COLO668 (cell line): ENCODE measurements at regions not wholly inside any gene's neighbourhood (a gene's known extent, or its start where the extent isn't known, plus 50 kb on each side); places are given as distances from the start of the nearest gene placed in this dataset.
"Not testable (repeated sequence)": the region's sequence is repeated elsewhere in the genome, so short reads cannot be mapped to it uniquely, and the experiment has no call there.

Experiments used
- DNase-seq: peaks from one replicate; lab custom pipeline; 2025; ENCODE audit not compliant: unreplicated experiment; lab: John Stamatoyannopoulos, UW

DNA sequence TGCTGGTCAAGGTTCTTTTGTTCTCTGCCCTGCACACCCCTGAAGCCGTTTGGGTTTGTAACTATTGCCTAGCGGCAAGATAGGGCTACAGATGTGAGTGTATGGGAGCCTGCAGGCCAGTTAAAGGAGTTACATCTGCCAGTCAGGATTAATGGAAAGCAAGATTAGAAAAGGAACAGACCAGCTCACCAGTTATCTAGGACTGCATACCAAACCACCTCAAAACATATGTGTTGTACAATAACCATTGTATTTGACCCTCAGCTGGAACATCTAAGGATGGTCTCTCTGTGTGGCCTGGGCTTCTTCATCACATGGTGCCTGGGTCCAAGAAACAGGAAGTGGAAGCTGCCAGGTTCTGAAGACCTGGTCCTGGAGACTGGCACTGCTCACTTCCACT, 52.5 kb upstream of the FBXO28 start:
- no peak for DNase-seq

- no peak for DNase-seq
These were observed 53.9 kb upstream of the FBXO28 start for GRCh38 chr1:224059897-224060427.

DNA sequence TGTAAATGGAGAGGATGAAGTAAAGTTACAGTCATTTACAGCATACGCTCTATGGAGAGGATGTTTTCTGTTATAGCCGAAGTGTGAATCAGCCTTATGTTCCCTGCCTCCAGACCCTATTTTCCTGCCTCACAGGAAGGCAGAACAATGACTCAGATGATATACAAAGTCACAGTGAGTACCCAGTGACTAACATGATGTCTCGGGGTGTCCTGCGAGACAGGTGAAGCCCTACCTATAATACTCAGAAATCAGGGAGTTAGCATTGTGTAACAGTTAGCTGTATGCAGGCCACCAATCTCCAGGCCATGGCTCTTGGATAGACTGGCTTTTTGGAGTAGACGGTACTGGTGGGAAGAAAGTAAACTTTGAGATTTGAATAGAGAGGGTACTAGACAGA, 55.6 kb upstream of the FBXO28 start:
- no peak for DNase-seq

- DNase-seq: no peak
These were observed 56.3 kb upstream of the FBXO28 start for GRCh38 chr1:224057461-224058199.

DNA sequence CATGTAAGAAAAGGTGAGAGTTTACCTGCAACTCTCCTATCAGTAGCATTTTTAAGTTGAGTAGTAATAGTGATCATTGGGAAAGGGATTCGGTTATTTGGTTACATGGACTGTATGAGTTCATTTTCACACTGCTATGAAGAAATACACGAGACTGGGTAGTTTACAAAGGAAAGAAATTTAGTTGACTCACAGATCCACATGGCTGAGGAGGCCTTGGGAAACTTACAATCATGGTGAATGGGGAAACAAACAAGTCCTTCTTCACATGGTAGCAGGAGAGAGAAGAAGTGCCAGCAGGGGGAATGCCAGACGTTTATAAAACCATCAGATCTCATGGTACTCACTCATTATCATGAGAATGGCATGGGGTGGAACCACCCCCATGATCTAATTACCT, 59.3 kb upstream of the FBXO28 start:
- DNase-seq: no peak

DNA sequence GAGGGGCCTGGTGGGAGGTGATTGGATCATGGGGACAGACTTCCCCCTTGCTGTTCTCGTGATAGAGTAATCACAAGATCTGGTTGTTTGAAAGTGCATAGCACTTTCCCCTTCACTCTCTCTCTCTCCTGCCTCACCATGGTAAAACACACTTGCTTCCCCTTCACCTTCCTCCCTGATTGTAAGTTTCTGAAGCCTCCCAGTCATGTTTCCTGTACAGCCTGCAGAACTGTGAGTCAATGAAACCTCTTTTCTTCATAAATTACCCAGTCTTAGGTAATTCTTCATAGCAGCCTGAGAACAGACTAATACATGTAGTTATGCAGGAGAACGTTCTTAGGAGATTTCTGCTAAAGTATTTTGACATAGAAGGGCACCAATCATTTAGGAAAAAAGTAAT, 59.9 kb upstream of the FBXO28 start:
- DNase-seq: no peak

GRCh38 chr1:224053456-224053855, 60.5 kb upstream of the FBXO28 start:
- no peak for DNase-seq

GRCh38 chr1:224052772-224053171, 61.1 kb upstream of the FBXO28 start:
- no peak for DNase-seq

- DNase-seq: not testable (repeated sequence)
These were observed 62.1 kb upstream of the FBXO28 start for GRCh38 chr1:224051782-224052181.

GRCh38 chr1:224051086-224051406, 62.9 kb upstream of the FBXO28 start:
- DNase-seq: no peak

GRCh38 chr1:224047538-224047937, 66.4 kb upstream of the FBXO28 start:
- DNase-seq: no peak

- DNase-seq: no peak
These were observed 68.4 kb upstream of the FBXO28 start for GRCh38 chr1:224045556-224045955.

DNA sequence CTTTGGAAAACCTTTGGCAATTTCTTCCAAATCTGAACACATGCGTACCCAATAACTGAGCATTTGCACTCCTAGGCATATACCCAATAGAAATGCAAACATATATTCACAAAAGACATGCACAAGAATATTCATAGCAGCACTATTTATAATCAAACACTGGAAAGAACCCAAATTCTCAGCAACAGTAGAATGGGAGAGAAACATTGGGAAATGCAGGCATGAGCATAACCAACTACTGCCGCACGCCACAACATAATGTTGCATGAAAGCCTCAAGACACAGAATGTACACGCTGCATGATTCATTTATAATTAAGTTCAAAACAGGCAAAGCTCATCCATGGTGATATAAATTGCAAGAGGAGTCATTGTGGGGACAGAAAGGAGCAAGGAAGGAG, 69.5 kb upstream of the FBXO28 start:
- DNase-seq: no peak

DNA sequence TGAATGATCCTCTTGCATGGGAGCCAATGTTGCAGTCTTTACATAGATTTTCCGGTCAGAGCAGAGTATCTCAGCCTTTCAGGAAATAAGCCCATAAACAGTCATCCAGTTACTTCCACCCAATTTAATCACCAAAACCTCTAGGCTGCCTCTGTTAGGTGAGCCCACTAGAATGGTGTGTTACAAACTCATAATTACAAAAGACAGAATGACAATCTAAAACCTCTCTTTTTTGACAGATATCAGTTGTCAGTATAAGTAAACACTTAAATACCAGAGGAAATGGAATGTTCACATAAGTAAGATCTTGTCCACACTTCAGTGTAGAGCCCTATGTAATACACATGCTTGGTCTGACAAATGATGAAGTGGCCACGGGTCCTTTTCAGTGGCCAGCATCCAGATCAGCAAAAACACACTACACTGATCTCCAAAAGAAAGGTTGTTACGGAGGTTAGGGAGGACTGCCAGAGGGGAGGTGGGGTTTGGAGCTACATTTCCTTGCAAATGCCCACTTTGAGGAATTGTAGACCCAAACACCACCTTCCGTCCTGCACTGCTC, 71.3 kb upstream of the FBXO28 start:
- DNase-seq: no peak

DNA sequence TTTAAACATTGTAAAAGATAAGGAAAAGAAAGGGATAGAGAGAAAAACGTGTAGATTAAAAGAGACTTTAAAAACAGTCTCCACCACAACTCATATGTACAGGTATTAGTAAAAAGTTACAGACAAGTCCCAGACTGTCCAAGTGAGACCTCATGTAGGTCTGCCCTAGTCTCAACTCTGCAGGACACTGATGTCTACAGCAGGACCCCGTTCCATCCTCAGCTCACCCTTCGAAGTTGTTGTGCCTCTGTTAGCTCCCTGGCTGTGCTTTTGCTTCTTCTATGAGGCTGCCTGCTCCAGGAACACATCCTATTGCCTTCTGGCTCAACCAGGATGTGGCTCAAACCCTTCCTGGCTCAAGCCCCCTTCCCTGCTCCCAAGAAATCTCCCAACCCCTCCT, 72.9 kb upstream of the FBXO28 start:
- DNase-seq: no peak

DNA sequence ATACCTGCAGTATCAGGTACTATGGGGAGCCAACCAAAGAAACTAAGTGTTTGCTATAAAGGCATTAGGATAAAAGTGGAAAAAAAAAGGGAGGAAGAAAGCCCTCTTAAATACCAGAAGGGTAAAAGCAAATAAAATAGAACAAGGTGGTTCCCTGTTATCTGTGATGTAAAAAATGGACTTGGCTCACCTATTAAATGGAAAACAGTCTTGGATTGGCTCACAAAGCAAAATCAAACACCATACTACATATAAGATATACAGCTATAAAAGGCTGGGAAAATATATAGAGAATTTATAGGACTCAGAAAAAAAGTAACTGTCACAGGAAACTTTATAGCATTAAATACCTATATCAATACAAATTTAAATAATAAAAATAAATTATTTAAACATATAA, 73.5 kb upstream of the FBXO28 start:
- DNase-seq: not testable (repeated sequence)

DNA sequence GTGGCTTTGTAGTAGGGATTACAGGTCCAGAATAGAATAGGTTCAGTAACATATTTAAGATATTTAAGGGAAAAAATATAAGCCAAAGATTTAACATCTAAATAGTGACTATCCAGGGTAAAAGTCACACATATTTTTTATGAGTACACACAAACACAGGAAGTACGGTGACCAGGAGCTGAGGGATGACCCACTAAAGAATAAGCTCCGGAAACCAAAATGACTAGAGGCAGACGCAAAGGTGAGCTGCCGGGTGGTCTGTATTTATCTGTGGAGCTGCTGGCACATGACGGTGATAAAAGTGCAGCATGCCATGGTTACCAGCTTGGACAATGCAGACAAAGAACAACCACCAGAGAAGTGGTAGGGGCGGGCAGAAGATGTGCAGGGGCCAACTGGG, 73.9 kb upstream of the FBXO28 start:
- DNase-seq: not testable (repeated sequence)

GRCh38 chr1:224038832-224039231, 75.1 kb upstream of the FBXO28 start:
- DNase-seq: not testable (repeated sequence)

DNA sequence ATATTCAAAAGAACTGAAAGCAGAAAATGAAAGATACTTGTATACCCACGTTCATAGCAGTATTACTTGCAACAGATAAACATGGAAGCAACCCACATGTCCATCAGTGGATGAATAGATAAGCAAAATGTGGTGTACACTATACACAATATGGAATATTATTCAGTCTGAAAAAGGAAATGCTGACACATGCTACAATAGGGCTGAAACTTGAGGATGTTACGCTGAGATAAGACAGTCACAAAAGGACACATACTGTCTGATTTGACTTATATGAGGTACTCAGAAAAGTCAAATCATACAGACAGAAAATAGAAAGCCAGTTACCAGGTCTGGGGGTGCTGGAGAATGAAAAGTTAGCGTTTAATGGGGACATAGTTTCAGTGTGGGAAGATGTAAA, 76.5 kb upstream of the FBXO28 start:
- not testable (repeated sequence) for DNase-seq

- not testable (repeated sequence) for DNase-seq
These were observed 81.2 kb upstream of the FBXO28 start for GRCh38 chr1:224032608-224033276.

- DNase-seq: not testable (repeated sequence)
These were observed 81.9 kb upstream of the FBXO28 start for GRCh38 chr1:224031986-224032385.

DNA sequence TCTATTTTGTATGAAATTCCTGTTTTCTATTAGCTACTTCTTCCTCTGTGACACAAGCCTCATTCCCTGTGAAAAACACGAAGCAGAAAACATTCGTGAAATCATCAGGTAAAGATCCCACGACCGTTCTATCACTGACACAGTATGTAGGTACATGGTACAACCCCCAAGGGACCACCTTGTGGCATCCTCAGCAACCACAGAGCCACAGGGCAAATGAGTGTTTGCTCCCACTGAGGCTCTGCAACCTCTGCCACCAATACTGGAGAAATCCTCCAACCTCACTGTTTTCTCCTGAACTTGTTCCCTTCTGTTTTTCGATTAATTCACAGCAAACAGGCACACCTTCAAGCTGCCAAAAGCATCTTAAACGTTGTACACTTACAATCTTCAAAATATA, 83.7 kb upstream of the FBXO28 start:
- not testable (repeated sequence) for DNase-seq
